ENCODE measurements at regions not wholly inside any gene's neighbourhood (a gene's known extent, or its start where the extent isn't known, plus 50 kb on each side); places are given as distances from the start of the nearest gene placed in this dataset.

GRCh38 chr2:173625315-173625714 lies 270.6 kb downstream of the CDCA7 start:
- H3K4me3 ChIP-seq (ENCODE audit: low read depth, low read length), result no peak overlapping the region
- no peak for DNase-seq (ENCODE audit: low read depth)
- no peak for TF ChIP-seq CTCF (IDR thresholded peaks at IDR 0.05; ENCODE audit: insufficient read depth, low read depth, low read length)

- no peak for TF ChIP-seq CTCF (IDR thresholded peaks at IDR 0.05; ENCODE audit: insufficient read depth, low read depth, low read length)
- no peak for DNase-seq (ENCODE audit: low read depth)
- H3K4me3 ChIP-seq (ENCODE audit: low read depth, low read length), result no peak overlapping the region
These were observed 274.4 kb downstream of the CDCA7 start for GRCh38 chr2:173629076-173629475.

- H3K4me3 ChIP-seq (ENCODE audit: low read depth, low read length), result no peak overlapping the region
- DNase-seq (ENCODE audit: low read depth), result no peak
- TF ChIP-seq CTCF (IDR thresholded peaks at IDR 0.05; ENCODE audit: insufficient read depth, low read depth, low read length), result no peak
These were observed 275.9 kb downstream of the CDCA7 start for GRCh38 chr2:173630425-173631126.

- no peak overlapping the region for H3K4me3 ChIP-seq (ENCODE audit: low read depth, low read length)
These were observed 276.4 kb downstream of the CDCA7 start for GRCh38 chr2:173631127-173631460.

GRCh38 chr2:173644146-173644545 lies 289.5 kb downstream of the CDCA7 start:
- H3K4me3 ChIP-seq (ENCODE audit: low read depth, low read length), result no peak overlapping the region
- no peak for TF ChIP-seq CTCF (IDR thresholded peaks at IDR 0.05; ENCODE audit: insufficient read depth, low read depth, low read length)
- peak; percentile 57 for DNase-seq (ENCODE audit: low read depth)

More at GRCh38 chr2:173631127-173631460, 276.4 kb downstream of the CDCA7 start:
- TF ChIP-seq CTCF (IDR thresholded peaks at IDR 0.05; ENCODE audit: insufficient read depth, low read depth, low read length), result no peak
- peak; percentile 65 for DNase-seq (ENCODE audit: low read depth)

GRCh38 chr2:173647681-173648311 lies 293.1 kb downstream of the CDCA7 start:
- no peak for TF ChIP-seq CTCF (IDR thresholded peaks at IDR 0.05; ENCODE audit: insufficient read depth, low read depth, low read length)
- DNase-seq (ENCODE audit: low read depth), result peak; percentile 68
- no peak overlapping the region for H3K4me3 ChIP-seq (ENCODE audit: low read depth, low read length)
